ENCODE measurements at regions not wholly inside any gene's neighbourhood (a gene's known extent, or its start where the extent isn't known, plus 50 kb on each side); places are given as distances from the start of the nearest gene placed in this dataset.

GRCh38 chr4:100574607-100575006 lies 56.8 kb upstream of the EMCN start:
- TF ChIP-seq CTCF (IDR thresholded peaks at IDR 0.05; ENCODE audit: low read depth, low read length) (no peak), EZH2phosphoT487 (IDR thresholded peaks at IDR 0.05; ENCODE audit: low read depth) (no peak)
